IMR-90 (cell line): ENCODE measurements at regions not wholly inside any gene's neighbourhood (a gene's known extent, or its start where the extent isn't known, plus 50 kb on each side); places are given as distances from the start of the nearest gene placed in this dataset.

ENCODE experiments used
- ATAC-seq: fragments of 200-7000 bp; cut with Tn5 transposase; 2 replicates; pipeline ENCODE4 v1.9.1; 2020; ENCODE audit warnings: low read depth, mild to moderate bottlenecking, moderate library complexity
- BruUV-seq: library from RNA; stranded (reverse); fragments of 400-500 nt; replicated peaks from 2 replicates; lab custom pipeline; 2021; lab: Mats Ljungman, UMichigan
- CTCF ChIA-PET: fragments of 300-600 bp; formaldehyde crosslinking; extraction: SDS; loops from one replicate; lab custom pipeline; 2021; ENCODE audit warnings: antibody characterized with exemption; lab: Yijun Ruan, JAX
- POLR2A ChIA-PET: fragments of 300-600 bp; sonication (Branson Sonifier 250); formaldehyde crosslinking; loops from one replicate; lab custom pipeline; 2022; ENCODE audit warnings: antibody characterized with exemption; ENCODE audit not compliant: unreplicated experiment; lab: Charles Lee
- DNase-seq: peaks from one replicate; pipeline ENCODE4 v3.0.0; 2013
- H2AFZ ChIP-seq: replicated peaks from 2 replicates; pipeline ENCODE3; 2013; ENCODE audit warnings: low read length, mild to moderate bottlenecking; ENCODE audit not compliant: poor library complexity
- H2AK5ac ChIP-seq: 2 replicates; pipeline ENCODE4 v1.6.1; 2013; ENCODE audit warnings: low read depth, low read length, inconsistent platforms
- H2AK9ac ChIP-seq: replicated peaks from 2 replicates; pipeline ENCODE3; 2013; ENCODE audit warnings: mild to moderate bottlenecking, low read depth, low read length, moderate library complexity; ENCODE audit not compliant: poor library complexity
- H2BK120ac ChIP-seq: 2 replicates; pipeline ENCODE4 v1.6.1; 2013; ENCODE audit warnings: low read depth, low read length, inconsistent platforms
- H2BK15ac ChIP-seq: 3 replicates; pipeline ENCODE4 v1.6.1; 2013; ENCODE audit warnings: low read depth, low read length, inconsistent platforms
- H2BK20ac ChIP-seq: 2 replicates; pipeline ENCODE4 v1.6.1; 2013; ENCODE audit warnings: low read depth, mild to moderate bottlenecking, inconsistent platforms, low read length, moderate library complexity
- H2BK5ac ChIP-seq: 2 replicates; pipeline ENCODE4 v1.6.1; 2013; ENCODE audit warnings: mild to moderate bottlenecking, low read depth, low read length, inconsistent platforms; ENCODE audit not compliant: poor library complexity, severe bottlenecking
- H3K14ac ChIP-seq: replicated peaks from 2 replicates; pipeline ENCODE4 v1.6.1; 2013; ENCODE audit warnings: low read depth, low read length, inconsistent platforms
- H3K18ac ChIP-seq: 2 replicates; pipeline ENCODE4 v1.6.1; 2013; ENCODE audit warnings: low read depth, low read length, control low read depth
- H3K23ac ChIP-seq: 2 replicates; pipeline ENCODE4 v1.6.1; 2013; ENCODE audit warnings: low read depth, low read length, inconsistent platforms
- H3K27ac ChIP-seq: 2 replicates; pipeline ENCODE4 v1.5.1; 2013; ENCODE audit warnings: mild to moderate bottlenecking, control low read depth, low read length; ENCODE audit not compliant: insufficient read depth
- H3K27me3 ChIP-seq: 2 replicates; pipeline ENCODE4 v1.6.1; 2013; ENCODE audit warnings: low read length; ENCODE audit not compliant: control insufficient read depth, insufficient read depth
- H3K36me3 ChIP-seq: 2 replicates; pipeline ENCODE4 v1.6.1; 2013; ENCODE audit warnings: low read length, mixed read lengths; ENCODE audit not compliant: control insufficient read depth, insufficient read depth
- H3K4ac ChIP-seq: 2 replicates; pipeline ENCODE4 v1.6.1; 2013; ENCODE audit warnings: low read depth, low read length, inconsistent platforms
- H3K4me1 ChIP-seq: 2 replicates; pipeline ENCODE4 v1.6.1; 2013; ENCODE audit warnings: low read length, mixed read lengths; ENCODE audit not compliant: control insufficient read depth, insufficient read depth
- H3K4me2 ChIP-seq: 2 replicates; pipeline ENCODE4 v1.6.1; 2013; ENCODE audit warnings: low read depth, mild to moderate bottlenecking, control low read depth, low read length, moderate library complexity
- H3K4me3 ChIP-seq: 2 replicates; pipeline ENCODE4 v1.5.1; 2013; ENCODE audit warnings: low read depth, mild to moderate bottlenecking, control low read depth, low read length, moderate library complexity; ENCODE audit not compliant: insufficient read depth
- H3K56ac ChIP-seq: 2 replicates; pipeline ENCODE4 v1.6.1; 2013; ENCODE audit warnings: low read length, inconsistent platforms; ENCODE audit not compliant: insufficient read depth; ENCODE audit errors: extremely low read depth
- H3K79me1 ChIP-seq, 2 experiments: 2 replicates each; pipeline ENCODE4 v1.6.1; 2013; ENCODE audit warnings: low read length in 2 of 2, inconsistent platforms in 1 of 2, low read depth in 1 of 2
- H3K9ac ChIP-seq: 2 replicates; pipeline ENCODE4 v1.6.1; 2013; ENCODE audit warnings: low read depth, low read length, control low read depth
- H3K9me1 ChIP-seq: 2 replicates; pipeline ENCODE4 v1.6.1; 2013; ENCODE audit warnings: low read length, inconsistent platforms; ENCODE audit not compliant: insufficient read depth
- H3K9me3 ChIP-seq: 2 replicates; pipeline ENCODE4 v1.6.1; 2013; ENCODE audit warnings: low read length; ENCODE audit not compliant: control insufficient read depth, insufficient read depth
- H4K20me1 ChIP-seq: 2 replicates; pipeline ENCODE4 v1.6.1; 2013; ENCODE audit warnings: low read length, inconsistent platforms; ENCODE audit not compliant: insufficient read depth
- H4K5ac ChIP-seq: 2 replicates; pipeline ENCODE4 v1.6.1; 2013; ENCODE audit warnings: mild to moderate bottlenecking, low read depth, low read length, control low read depth
- H4K8ac ChIP-seq, 2 experiments: 2 replicates each; pipeline ENCODE4 v1.6.1; 2013; ENCODE audit warnings: low read depth in 2 of 2, low read length in 2 of 2, control low read depth in 1 of 2, inconsistent platforms in 1 of 2
- H4K91ac ChIP-seq: 2 replicates; pipeline ENCODE4 v1.6.1; 2013; ENCODE audit warnings: low read depth, low read length, inconsistent platforms; ENCODE audit not compliant: insufficient read depth
- BHLHE40 ChIP-seq: fragments of 150-350 bp; IDR thresholded peaks from 2 replicates; pipeline ENCODE4 v1.6.1; 2016; ENCODE audit warnings: mild to moderate bottlenecking, low read depth, low read length
- CEBPB ChIP-seq: IDR thresholded peaks from 2 replicates; pipeline ENCODE4 v1.6.1; 2012; ENCODE audit warnings: low read depth, low read length, improper control_type of control experiment
- CHD1 ChIP-seq: IDR thresholded peaks from 2 replicates; pipeline ENCODE4 v1.6.1; 2012; ENCODE audit warnings: low read depth, low read length, improper control_type of control experiment
- CTCF ChIP-seq: conservative IDR thresholded peaks from 2 replicates; pipeline ENCODE4 v1.5.1; 2012; ENCODE audit warnings: mild to moderate bottlenecking, low read depth, low read length, improper control_type of control experiment
- ELK1 ChIP-seq: fragments of 150-350 bp; IDR thresholded peaks from 2 replicates; pipeline ENCODE4 v1.6.1; 2016; ENCODE audit warnings: low read depth, mild to moderate bottlenecking, low read length, moderate library complexity, borderline replicate concordance
- FOS ChIP-seq: fragments of 150-350 bp; IDR thresholded peaks from 2 replicates; pipeline ENCODE4 v1.6.1; 2016; ENCODE audit warnings: low read depth, low read length
- MAFK ChIP-seq: IDR thresholded peaks from 2 replicates; pipeline ENCODE4 v1.6.1; 2012; ENCODE audit warnings: low read depth, low read length, improper control_type of control experiment
- MAZ ChIP-seq: IDR thresholded peaks from 2 replicates; pipeline ENCODE4 v1.6.1; 2012; ENCODE audit warnings: low read depth, mild to moderate bottlenecking, low read length, improper control_type of control experiment, moderate library complexity, borderline replicate concordance
- MXI1 ChIP-seq: IDR thresholded peaks from 2 replicates; pipeline ENCODE4 v1.6.1; 2012; ENCODE audit warnings: low read depth, mild to moderate bottlenecking, low read length, moderate library complexity, borderline replicate concordance
- NFE2L2 ChIP-seq: fragments of 150-350 bp; IDR thresholded peaks from 2 replicates; pipeline ENCODE4 v1.6.1; 2016; ENCODE audit warnings: low read depth, mild to moderate bottlenecking, low read length
- POLR2A ChIP-seq: IDR thresholded peaks from 2 replicates; pipeline ENCODE4 v1.6.1; 2012; ENCODE audit warnings: mild to moderate bottlenecking, low read depth, low read length
- RAD21 ChIP-seq: IDR thresholded peaks from 2 replicates; pipeline ENCODE4 v1.6.1; 2012; ENCODE audit warnings: low read length, improper control_type of control experiment
- RCOR1 ChIP-seq: IDR thresholded peaks from 2 replicates; pipeline ENCODE4 v1.6.1; 2012; ENCODE audit warnings: mild to moderate bottlenecking, low read length, improper control_type of control experiment; ENCODE audit not compliant: insufficient replicate concordance
- RFX5 ChIP-seq: IDR thresholded peaks from 2 replicates; pipeline ENCODE4 v1.8.0; 2012; ENCODE audit warnings: low read depth, mild to moderate bottlenecking, low read length, moderate library complexity
- SMC3 ChIP-seq: fragments of 150-350 bp; IDR thresholded peaks from 2 replicates; pipeline ENCODE4 v1.6.1; 2016; ENCODE audit warnings: low read depth, mild to moderate bottlenecking, antibody characterized with exemption, low read length, moderate library complexity
- USF2 ChIP-seq: fragments of 150-350 bp; IDR thresholded peaks from 2 replicates; pipeline ENCODE4 v1.6.1; 2017; ENCODE audit warnings: mild to moderate bottlenecking, antibody characterized with exemption, low read length, low read depth
- WGBS, 2 experiments: methylation state at CpG; one replicate each; pipeline versions ENCODE4 v1.1.5 to v1.1.7; 2013; ENCODE audit warnings: missing lambda C conversion rate in 2 of 2; ENCODE audit not compliant: insufficient read length in 1 of 2; ENCODE audit errors: extremely low coverage in 2 of 2; 5-methylcytosine and 5-hydroxymethylcytosine counted together
- dilution Hi-C: fragments of 300-500 bp; cut with HindIII; formaldehyde crosslinking; loops from one replicate; pipeline ENCODE4 v1.14.3; 2018; ENCODE audit warnings: low sequenced_read_pairs; ENCODE audit not compliant: unreplicated experiment
- in situ Hi-C: fragments of 300-500 bp; cut with MboI; formaldehyde crosslinking; loops from 3 replicates; pipeline ENCODE4 v1.14.3; 2019; ENCODE audit warnings: low sequenced_read_pairs, inconsistent platforms, mixed read lengths
- intact Hi-C: fragments of 100-400 bp; cut with micrococcal nuclease; formaldehyde crosslinking; loops from 2 replicates; pipeline ENCODE4 v1.10.0; 2022

GRCh38 chr11:21933095-21933494, 259.8 kb upstream of the ANO5 start:
- Histone ChIP-seq H3K23ac (no peak overlapping the region), H3K9ac (no peak overlapping the region), H3K4ac (no peak overlapping the region), H3K79me1 (no peaks in the 10 kb centered on the region), H4K8ac (no peak overlapping the region), H2BK5ac (no peak overlapping the region), H3K27me3 (no peaks in the 10 kb centered on the region), H3K9me3 (peaks cover 5% of the 10 kb centered on the region), H2AFZ (no peak overlapping the region), H3K18ac (no peak overlapping the region), H3K14ac (no peak overlapping the region), H4K5ac (no peak overlapping the region), H3K9me1 (no peaks in the 10 kb centered on the region), H3K4me2 (no peak overlapping the region), H3K27ac (no peak overlapping the region), H3K4me1 (no peaks in the 10 kb centered on the region), H2BK15ac (no peak overlapping the region), H3K4me3 (no peak overlapping the region), H2AK5ac (no peak overlapping the region), H4K91ac (no peak overlapping the region), H2BK120ac (no peak overlapping the region), H2BK20ac (no peak overlapping the region), H4K20me1 (no peaks in the 10 kb centered on the region), H3K56ac (no peak overlapping the region), H2AK9ac (no peak overlapping the region), H3K36me3 (no peaks in the 10 kb centered on the region)
- ChIA-PET CTCF (no interaction called here), POLR2A (no interaction called here)
- intact Hi-C loops: no loop called here
- dilution Hi-C loops: no loop called here
- ATAC-seq: no peak
- in situ Hi-C loops: no loop called here
- DNase-seq: no peak
- no TSS peak for BruUV-seq
- WGBS, 2 experiments: no CpG with 5 or more reads among the region's 1 CpG
- TF ChIP-seq MAFK: no peak
- TF ChIP-seq CHD1: no peak
- no peak for TF ChIP-seq NFE2L2
- no peak for TF ChIP-seq SMC3
- TF ChIP-seq POLR2A: no peak
- TF ChIP-seq RCOR1: no peak
- no peak for TF ChIP-seq MXI1
- no peak for TF ChIP-seq ELK1
- TF ChIP-seq MAZ: no peak
- TF ChIP-seq CEBPB: no peak
- TF ChIP-seq USF2: no peak
- no peak for TF ChIP-seq CTCF
- no peak for TF ChIP-seq RFX5
- no peak for TF ChIP-seq FOS
- TF ChIP-seq RAD21: no peak
- no peak for TF ChIP-seq BHLHE40
